ENCODE measurements at regions not wholly inside any gene's neighbourhood (a gene's known extent, or its start where the extent isn't known, plus 50 kb on each side); places are given as distances from the start of the nearest gene placed in this dataset.

- intact Hi-C loops (cut with micrococcal nuclease) = no loop called here
- Mint-ChIP-seq H3K27ac (no peak overlapping the region), H3K36me3 (ENCODE audit: low read depth) (no peaks in the 10 kb centered on the region), H3K27me3 (peaks cover 1% of the 10 kb centered on the region), H3K4me3 (no peak overlapping the region), H3K9me3 (no peaks in the 10 kb centered on the region), H3K4me1 (ENCODE audit: low read depth) (no peaks in the 10 kb centered on the region)
- ChIA-PET POLR2A (no interaction called here), CTCF (no interaction called here)
- no peak for ATAC-seq
- no peak for DNase-seq
- no peak for TF ChIP-seq CTCF (IDR thresholded peaks at IDR 0.05)
These were observed 386.0 kb upstream of the ATP5MC3 start for GRCh38 chr2:175567435-175568061.

GRCh38 chr2:175560521-175561169 is 379.1 kb upstream of the ATP5MC3 start:
- no peak for TF ChIP-seq CTCF (IDR thresholded peaks at IDR 0.05)
- CTCF ChIA-PET = no interaction called here
- ATAC-seq = no peak
- intact Hi-C loops (cut with micrococcal nuclease) = no loop called here
- no peak for DNase-seq
- peaks cover 12% of the 10 kb centered on the region for H3K27me3 Mint-ChIP-seq
- no peak overlapping the region for H3K27ac Mint-ChIP-seq
- no peaks in the 10 kb centered on the region for H3K36me3 Mint-ChIP-seq (ENCODE audit: low read depth)
- no peak overlapping the region for H3K4me3 Mint-ChIP-seq
- H3K9me3 Mint-ChIP-seq = no peaks in the 10 kb centered on the region
- no peaks in the 10 kb centered on the region for H3K4me1 Mint-ChIP-seq (ENCODE audit: low read depth)
- POLR2A ChIA-PET = no interaction called here

DNA sequence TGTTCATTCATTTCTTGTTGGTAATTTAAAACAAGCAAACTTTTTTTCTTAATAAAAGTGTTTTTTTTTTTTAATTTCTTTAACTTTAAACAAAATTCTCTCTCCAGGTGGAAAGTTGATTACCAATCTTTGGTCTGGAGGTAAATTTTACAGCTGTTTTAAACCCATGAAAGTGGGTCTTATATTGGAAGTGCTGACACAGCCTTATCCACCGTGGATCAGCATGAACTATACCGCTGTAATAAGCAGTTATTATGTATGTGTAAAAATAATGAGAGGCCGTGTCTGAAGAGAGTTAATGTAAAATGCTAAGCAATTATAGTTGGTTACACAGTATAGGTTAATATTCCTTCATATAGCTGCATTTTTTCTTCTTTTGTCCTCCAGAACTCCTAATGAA is 378.1 kb upstream of the ATP5MC3 start:
- H3K27me3 Mint-ChIP-seq = peaks cover 13% of the 10 kb centered on the region
- no peaks in the 10 kb centered on the region for H3K36me3 Mint-ChIP-seq (ENCODE audit: low read depth)
- ChIA-PET CTCF (no interaction called here), POLR2A (no interaction called here)
- no peak for TF ChIP-seq CTCF (IDR thresholded peaks at IDR 0.05)
- DNase-seq (no peak), ATAC-seq (no peak)
- intact Hi-C loops (cut with micrococcal nuclease) = no loop called here
- no peaks in the 10 kb centered on the region for H3K9me3 Mint-ChIP-seq
- H3K4me3 Mint-ChIP-seq = no peak overlapping the region
- no peaks in the 10 kb centered on the region for H3K4me1 Mint-ChIP-seq (ENCODE audit: low read depth)
- no peak overlapping the region for H3K27ac Mint-ChIP-seq

GRCh38 chr2:175557810-175558377 is 376.4 kb upstream of the ATP5MC3 start:
- Mint-ChIP-seq H3K4me1 (ENCODE audit: low read depth) (no peaks in the 10 kb centered on the region), H3K27ac (no peak overlapping the region), H3K4me3 (no peak overlapping the region), H3K27me3 (peaks cover 19% of the 10 kb centered on the region), H3K36me3 (ENCODE audit: low read depth) (no peaks in the 10 kb centered on the region), H3K9me3 (no peaks in the 10 kb centered on the region)
- no peak for TF ChIP-seq CTCF (IDR thresholded peaks at IDR 0.05)
- ATAC-seq (no peak), DNase-seq (no peak)
- CTCF ChIA-PET = interaction anchor here (0.8 kb wide), 1 partner anchor 193 kb away, joined by 5 read pairs; no protein-coding TSS in a partner anchor
- POLR2A ChIA-PET = no interaction called here
- intact Hi-C loops (cut with micrococcal nuclease) = no loop called here

DNA sequence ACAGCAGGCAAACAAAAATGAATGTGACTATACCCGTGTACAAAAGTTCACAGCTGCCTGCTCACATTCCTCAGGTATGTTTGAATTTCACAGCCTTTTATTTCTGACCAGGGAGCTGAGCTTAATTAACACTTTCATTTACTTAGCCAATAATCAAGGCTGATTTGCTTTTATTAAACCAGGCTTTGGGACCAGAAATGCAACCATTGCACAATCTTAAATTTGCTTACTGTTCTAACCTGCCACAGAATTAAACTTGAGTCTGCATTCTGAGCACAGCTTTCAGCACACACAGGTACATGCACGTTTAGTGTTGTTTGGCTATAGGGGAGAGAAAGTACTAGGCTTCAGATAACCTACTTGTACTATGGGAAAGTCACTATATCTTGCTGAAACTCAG is 372.4 kb upstream of the ATP5MC3 start:
- TF ChIP-seq CTCF (IDR thresholded peaks at IDR 0.05) = no peak
- Mint-ChIP-seq H3K27me3 (peaks cover 21% of the 10 kb centered on the region), H3K4me1 (ENCODE audit: low read depth) (no peaks in the 10 kb centered on the region), H3K9me3 (no peaks in the 10 kb centered on the region), H3K36me3 (ENCODE audit: low read depth) (no peaks in the 10 kb centered on the region), H3K4me3 (no peak overlapping the region), H3K27ac (no peak overlapping the region)
- no peak for DNase-seq
- POLR2A ChIA-PET = no interaction called here
- no peak for ATAC-seq
- CTCF ChIA-PET = no interaction called here
- intact Hi-C loops (cut with micrococcal nuclease) = no loop called here

Measured in activated CD8-positive, alpha-beta T cell treated with anti-CD3 and anti-CD28 coated beads for 36 hours (primary cell).